ENCODE measurements at regions not wholly inside any gene's neighbourhood (a gene's known extent, or its start where the extent isn't known, plus 50 kb on each side); places are given as distances from the start of the nearest gene placed in this dataset.

- intact Hi-C loops (cut with micrococcal nuclease) (no loop called here), dilution Hi-C loops (cut with MboI; ENCODE audit: extremely low pct_ligation_motif_present, low sequenced_read_pairs) (no loop called here)
- no peaks in the 10 kb centered on the region for H3K9me3 ChIP-seq (replicated peaks; ENCODE audit: control insufficient read depth, insufficient read depth, low read length)
- H3K27me3 ChIP-seq (ENCODE audit: control insufficient read depth in 2 of 2, insufficient read depth in 2 of 2, low read length in 2 of 2): no peaks in the 10 kb centered on the region
- ChIA-PET CTCF (interaction anchor here (2.6 kb wide), 1 partner anchor 9 kb away, joined by 9 read pairs; no protein-coding TSS in a partner anchor), POLR2A (no interaction called here)
- H3K4me1 ChIP-seq (ENCODE audit: control insufficient read depth, extremely low read depth, insufficient read depth, low read length): no peaks in the 10 kb centered on the region
- H3K9me1 ChIP-seq (replicated peaks; ENCODE audit: control insufficient read depth, extremely low read depth, insufficient read depth, low read length): no peaks in the 10 kb centered on the region
- TF ChIP-seq POLR2A (IDR thresholded peaks at IDR 0.05; ENCODE audit: low read depth, low read length) (no peak), EZH2 (IDR thresholded peaks at IDR 0.05; ENCODE audit: borderline replicate concordance, low read depth, low read length, severe bottlenecking) (no peak), MAX (IDR thresholded peaks at IDR 0.05; ENCODE audit: insufficient read depth, insufficient read length) (no peak), FOS (IDR thresholded peaks at IDR 0.05; ENCODE audit: borderline replicate concordance, insufficient read depth, low read length) (no peak), MYC (IDR thresholded peaks at IDR 0.05; ENCODE audit: low read depth, low read length) (no peak), POLR2AphosphoS5 (IDR thresholded peaks at IDR 0.05; ENCODE audit: insufficient read depth, low read depth, low read length) (no peak), JUN (IDR thresholded peaks at IDR 0.05; ENCODE audit: borderline replicate concordance, insufficient read depth, insufficient read length, low read depth) (no peak), GATA2 (IDR thresholded peaks at IDR 0.05; ENCODE audit: insufficient read depth, insufficient read length, low read depth, low read length) (no peak), CTCF (IDR thresholded peaks at IDR 0.05; ENCODE audit: extremely low read depth in 1 of 2, insufficient read depth in 1 of 2, low read depth in 1 of 2, low read length in 2 of 2) (no peak)
- DNase-seq (ENCODE audit: low read depth, low spot score) (no peak), FAIRE-seq (no peak)
- no peak overlapping the region for H2AFZ ChIP-seq (ENCODE audit: low read depth, low read length)
- no peak overlapping the region for H3K9ac ChIP-seq (replicated peaks; ENCODE audit: extremely low read depth, insufficient read depth, low read length)
- H3K4me2 ChIP-seq (ENCODE audit: insufficient read depth, low read length): no peak overlapping the region
- H3K27ac ChIP-seq (ENCODE audit: insufficient read depth, low read depth, low read length): no peak overlapping the region
- H4K20me1 ChIP-seq (replicated peaks; ENCODE audit: control insufficient read depth, extremely low read depth, insufficient read depth, low read length): no peaks in the 10 kb centered on the region
- no peaks in the 10 kb centered on the region for H3K79me2 ChIP-seq (ENCODE audit: control insufficient read depth, insufficient read depth, low read length)
- no peak overlapping the region for H3K4me3 ChIP-seq (replicated peaks in 1 of 3; ENCODE audit: insufficient read depth in 1 of 3, low read depth in 1 of 3, low read length in 3 of 3)
- no peaks in the 10 kb centered on the region for H3K36me3 ChIP-seq (ENCODE audit: control insufficient read depth in 2 of 2, extremely low read depth in 1 of 2, insufficient read depth in 2 of 2, low read length in 2 of 2)
- BruUV-seq (replicated peaks): no TSS peak
Measured at GRCh38 chr5:107047048-107047447, 623.7 kb downstream of the EFNA5 start.

Data from endothelial cell of umbilical vein (primary cell).